HG02938 (cell line): ENCODE measurements at regions not wholly inside any gene's neighbourhood (a gene's known extent, or its start where the extent isn't known, plus 50 kb on each side); places are given as distances from the start of the nearest gene placed in this dataset.

Source experiments
- ATAC-seq: cut with Tn5 transposase; IDR thresholded peaks from one replicate; pipeline ENCODE4 v1.9.1; 2021; ENCODE audit warnings: mild to moderate bottlenecking, moderate library complexity; ENCODE audit not compliant: unreplicated experiment

DNA sequence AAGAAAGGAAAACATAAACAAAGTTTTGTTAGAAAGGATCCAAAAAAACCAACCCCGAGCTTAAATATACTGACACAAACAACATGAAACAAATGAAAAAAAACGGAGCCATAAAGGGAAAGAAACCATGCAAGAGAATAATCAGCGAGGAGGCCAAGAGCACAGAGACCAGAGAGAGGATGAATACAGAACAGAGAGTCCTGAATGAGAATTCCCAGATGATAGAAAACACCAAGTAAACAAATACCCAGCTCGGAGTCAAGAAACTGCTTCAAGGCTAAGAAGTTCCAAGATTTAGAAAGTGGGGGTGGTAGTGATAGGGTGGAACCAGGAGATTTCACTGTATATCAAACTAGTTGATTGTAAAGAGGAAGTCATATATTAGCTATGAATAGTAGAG lies 313.3 kb downstream of the OSR1 start:
- ATAC-seq = no peak

GRCh38 chr2:19043893-19044292 lies 314.5 kb downstream of the OSR1 start:
- ATAC-seq = no peak

- no peak for ATAC-seq
These were observed 316.9 kb downstream of the OSR1 start for GRCh38 chr2:19041434-19042041.

DNA sequence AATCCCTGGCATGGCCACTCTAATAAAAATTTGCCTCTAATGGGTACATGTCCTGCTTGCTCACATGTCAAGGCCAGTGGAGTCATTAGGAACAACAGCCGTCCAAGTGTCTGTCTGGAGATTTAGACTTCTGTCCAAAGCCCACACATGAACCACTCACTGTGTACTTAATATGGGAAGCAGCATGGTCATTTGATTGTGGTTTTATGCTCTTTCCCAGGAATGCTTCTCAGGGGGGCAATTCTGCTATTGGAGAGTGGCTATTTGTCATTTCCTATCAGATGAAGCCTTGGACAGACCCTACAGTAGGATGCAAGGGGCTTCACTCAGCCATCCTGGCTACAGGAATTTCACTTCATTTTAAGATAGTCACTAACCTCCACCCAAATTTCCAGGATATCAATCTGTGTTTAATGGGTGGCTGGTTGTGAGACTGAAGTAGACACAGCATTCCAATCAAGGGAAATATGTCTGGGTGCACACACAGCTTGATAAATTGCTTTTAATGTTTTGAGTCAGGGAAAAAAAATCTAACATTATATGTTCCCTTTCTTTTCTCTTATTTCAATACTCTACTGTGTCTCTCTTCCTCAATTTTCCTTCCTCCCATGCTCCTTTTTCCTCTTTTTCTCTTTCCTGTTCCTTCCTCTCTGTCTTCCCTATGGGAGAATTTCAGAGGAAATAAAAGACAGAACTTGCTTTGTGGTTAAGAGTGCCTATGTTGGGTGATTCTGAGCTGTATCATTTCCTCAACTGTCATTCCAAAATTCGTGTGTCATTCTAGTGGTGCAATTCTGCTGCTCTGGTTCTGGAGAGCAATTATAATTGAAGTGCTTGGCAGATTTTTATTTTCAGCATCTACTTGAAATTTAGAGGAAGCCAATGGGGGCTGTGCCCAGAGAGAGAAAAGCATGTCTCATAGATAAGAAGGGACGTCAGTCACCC lies 320.1 kb downstream of the OSR1 start:
- no peak for ATAC-seq

DNA sequence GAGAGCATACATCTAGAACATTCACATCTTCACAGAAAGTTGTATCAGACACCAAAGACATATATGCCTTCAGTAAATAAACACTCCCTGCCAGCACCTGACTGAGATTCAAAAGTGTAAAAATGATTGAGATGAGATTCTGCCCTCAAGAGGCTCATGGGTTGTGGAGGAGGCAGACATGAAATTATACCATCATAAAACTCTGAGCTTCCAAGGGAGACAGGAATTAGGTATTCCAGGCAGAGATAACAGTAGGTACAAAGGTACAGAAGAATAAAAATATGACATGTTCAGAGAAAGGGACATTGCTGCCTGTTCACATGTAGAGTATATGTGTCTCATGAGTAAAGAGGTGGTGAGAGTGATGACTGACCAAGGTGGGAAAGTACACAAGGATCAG lies 322.3 kb downstream of the OSR1 start:
- no peak for ATAC-seq

DNA sequence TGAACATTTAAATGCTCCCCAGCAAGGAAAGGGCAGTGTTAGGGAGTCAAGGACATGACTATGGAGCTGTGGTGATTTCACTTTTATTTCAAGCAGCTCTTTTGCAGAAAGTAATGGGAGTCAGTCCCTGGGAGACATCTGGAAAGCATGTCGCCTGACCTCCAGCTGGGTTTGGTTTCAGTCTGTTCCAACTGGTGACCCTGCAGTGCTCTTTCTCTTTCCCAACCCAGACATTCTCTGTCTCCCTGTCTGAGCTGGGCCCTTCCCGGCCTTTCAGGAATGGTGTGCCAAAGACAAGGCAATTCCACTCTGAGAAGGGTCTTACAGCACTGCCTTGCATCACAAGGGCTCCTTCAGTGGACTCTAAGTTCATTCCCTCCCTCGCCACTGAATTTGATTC lies 323.2 kb downstream of the OSR1 start:
- no peak for ATAC-seq

- ATAC-seq = no peak
These were observed 325.2 kb downstream of the OSR1 start for GRCh38 chr2:19033240-19033639.

- no peak for ATAC-seq
These were observed 326.8 kb downstream of the OSR1 start for GRCh38 chr2:19031642-19032041.

GRCh38 chr2:19029655-19030054 lies 328.8 kb downstream of the OSR1 start:
- ATAC-seq = no peak

- ATAC-seq = no peak
These were observed 329.6 kb downstream of the OSR1 start for GRCh38 chr2:19028587-19029375.

DNA sequence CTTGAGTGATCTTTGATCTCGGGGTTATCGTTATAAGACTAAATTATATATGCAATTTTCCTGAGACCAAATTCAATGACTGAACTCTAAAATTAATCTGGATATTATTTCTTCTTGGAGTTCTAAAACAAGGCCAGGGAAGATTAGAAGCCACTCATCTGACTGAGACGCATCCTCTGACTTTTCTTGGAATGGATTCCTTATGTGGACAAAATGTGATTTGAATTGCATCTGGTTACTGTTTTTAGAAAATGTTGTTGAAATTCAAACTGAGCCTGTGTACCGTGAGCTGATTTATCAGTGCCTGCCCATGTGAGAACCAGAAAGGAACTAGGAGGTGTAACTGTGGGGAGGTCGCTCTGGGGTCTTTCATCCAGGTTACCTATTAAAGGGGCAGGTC lies 330.8 kb downstream of the OSR1 start:
- ATAC-seq = no peak

DNA sequence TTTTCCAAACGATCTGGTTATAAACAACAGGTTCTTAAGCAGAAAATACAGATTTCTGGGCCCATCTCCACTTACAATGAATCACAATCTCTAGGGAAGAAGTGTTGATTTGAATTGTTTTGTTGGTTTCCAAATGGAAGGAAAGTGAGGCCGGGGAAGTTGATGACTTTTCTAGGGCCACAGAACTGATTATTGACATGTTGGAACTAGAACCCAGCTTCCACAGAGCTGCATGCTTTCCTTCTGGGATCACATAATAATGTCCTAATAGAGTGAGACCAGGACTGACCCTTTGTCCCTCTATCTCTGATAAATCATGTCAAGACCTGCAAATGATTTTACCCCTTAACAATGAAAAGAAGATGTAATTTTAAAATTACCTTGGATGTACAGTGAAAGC lies 332.2 kb downstream of the OSR1 start:
- ATAC-seq = no peak

DNA sequence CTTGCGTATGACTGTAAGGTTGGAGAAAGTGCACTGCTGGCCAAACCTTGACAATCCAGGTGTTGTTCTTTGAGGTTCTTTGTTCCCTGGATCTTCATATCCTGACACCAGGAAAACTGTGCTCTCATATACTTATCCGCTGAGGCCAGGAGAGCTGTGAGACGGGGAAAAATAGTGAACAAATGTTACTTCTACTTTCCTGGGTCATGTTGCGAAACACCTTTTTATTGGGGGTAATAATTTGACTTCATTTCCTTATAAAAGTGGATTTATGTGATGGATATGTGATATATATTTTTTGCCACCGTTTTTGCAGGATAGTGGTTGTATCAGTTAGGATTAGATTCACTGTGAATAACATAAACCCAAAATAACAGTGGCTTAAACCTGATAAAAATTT lies 336.1 kb downstream of the OSR1 start:
- no peak for ATAC-seq

DNA sequence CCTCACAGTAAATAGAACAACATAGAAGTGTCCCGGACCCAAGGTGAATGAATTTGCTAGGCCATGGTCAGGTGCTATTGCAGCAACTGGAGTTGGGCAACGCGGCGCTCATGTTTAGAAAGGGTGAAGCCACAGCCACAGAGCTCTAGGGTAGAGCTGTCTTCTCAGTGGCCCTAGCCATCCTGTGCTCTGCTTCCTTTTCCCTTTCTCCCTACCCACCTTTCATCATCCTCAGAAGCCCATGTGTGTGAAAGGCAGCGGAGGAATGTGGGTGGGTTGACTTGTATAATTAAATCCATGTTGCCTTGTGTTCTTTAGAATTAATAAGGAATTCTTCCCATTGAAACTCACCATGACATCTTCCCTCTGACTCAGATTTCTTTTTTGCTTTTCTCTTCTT lies 336.7 kb downstream of the OSR1 start:
- ATAC-seq = no peak

DNA sequence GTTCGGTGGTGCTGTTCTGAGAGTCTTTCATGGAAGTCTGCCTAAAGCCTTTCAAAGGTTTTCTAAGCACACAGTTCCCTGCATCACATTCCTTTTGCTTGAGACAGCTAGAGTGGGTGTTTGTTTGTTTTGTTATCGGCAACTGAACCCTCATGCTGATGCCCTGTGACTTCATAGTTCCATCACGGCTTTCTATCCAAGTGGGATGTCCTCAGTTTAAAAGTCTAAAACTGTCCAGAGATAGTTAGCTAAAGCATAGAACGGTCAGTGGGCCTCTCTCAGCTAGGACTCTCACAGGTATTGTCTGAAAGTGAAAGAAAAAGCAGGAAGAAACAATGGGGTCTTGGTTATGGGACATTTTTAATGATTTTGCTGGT lies 337.3 kb downstream of the OSR1 start:
- ATAC-seq = no peak

DNA sequence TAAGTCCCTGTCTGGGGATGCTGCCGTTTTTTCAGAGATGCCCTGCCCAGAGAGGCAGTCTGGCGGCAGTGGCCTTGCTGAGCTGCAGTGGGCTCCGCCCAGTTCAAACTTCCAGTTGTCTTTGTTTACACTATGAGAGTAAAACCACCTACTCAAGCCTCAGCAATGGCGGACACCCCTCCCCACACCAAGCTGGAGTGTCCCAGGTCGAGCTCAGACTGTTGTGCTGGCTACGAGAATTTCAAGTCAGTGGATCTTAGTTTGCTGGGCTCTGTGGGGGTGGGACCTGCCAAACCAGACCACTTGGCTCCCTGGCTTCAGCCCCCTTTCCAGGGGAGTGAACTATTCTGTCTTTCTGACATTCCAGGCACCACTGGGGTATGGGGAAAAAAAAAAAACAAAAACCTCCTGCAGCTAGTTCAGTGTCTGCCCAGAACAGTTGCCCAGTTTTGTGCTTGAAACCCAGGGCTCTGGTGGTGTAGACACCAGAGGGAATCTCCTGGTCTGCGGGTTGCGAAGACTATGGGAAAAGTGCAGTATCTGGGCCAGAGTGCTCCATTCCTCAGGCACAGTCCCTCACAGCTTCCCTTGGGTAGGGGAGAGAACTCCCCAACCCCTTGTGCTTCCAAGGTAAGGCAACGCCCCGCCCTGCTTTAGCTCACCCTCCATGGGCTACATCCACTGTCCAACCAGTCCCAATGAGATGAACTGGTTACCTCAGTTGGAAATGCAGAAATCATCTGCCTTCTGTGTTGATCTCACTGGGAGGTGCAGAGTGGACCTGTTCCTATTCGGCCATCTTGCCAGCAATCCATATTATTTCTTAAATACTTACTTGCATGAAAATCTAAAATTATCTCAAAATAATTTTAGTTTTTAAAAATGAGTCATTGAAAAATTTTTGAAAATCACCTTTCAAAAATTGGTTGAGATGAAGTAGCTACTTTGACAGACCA lies 338.0 kb downstream of the OSR1 start:
- ATAC-seq = no peak

DNA sequence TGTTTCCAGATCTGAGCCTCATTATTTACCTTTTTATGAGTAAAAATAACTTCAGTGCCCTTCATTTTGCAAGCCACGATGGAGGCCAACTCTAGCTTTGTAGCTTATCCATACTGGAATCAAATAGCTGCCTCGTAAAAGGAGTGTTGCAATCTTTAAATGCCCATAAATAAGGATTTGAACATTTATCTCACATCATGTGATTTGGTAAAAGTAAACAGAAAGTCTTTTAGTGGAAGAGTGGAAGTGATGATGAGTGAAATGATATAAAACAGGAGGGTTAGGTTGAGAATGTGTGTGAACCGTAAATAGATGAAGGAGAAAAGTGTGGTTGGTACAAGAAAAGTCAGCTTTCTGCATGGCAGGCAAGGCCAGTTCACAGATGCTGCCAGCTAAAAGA lies 348.9 kb downstream of the OSR1 start:
- no peak for ATAC-seq

DNA sequence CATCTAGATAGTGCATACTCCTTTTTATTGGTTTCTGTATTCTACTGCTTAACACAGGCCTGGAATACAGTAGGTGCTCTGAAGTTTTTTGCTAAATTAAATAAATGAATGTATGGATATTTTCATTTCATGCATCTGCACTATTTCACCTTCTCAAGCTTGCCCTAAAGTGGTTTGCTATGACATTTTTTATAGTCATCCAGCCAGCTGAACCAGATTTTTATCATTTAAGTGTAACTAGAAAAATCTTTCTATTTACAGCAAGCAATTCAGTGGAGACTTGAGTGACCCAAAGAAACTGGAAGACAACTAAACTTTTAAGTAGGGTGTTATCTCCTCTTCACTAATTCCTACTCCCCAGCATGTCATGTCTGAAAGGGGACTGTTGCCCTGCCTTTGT lies 354.9 kb downstream of the OSR1 start:
- no peak for ATAC-seq

DNA sequence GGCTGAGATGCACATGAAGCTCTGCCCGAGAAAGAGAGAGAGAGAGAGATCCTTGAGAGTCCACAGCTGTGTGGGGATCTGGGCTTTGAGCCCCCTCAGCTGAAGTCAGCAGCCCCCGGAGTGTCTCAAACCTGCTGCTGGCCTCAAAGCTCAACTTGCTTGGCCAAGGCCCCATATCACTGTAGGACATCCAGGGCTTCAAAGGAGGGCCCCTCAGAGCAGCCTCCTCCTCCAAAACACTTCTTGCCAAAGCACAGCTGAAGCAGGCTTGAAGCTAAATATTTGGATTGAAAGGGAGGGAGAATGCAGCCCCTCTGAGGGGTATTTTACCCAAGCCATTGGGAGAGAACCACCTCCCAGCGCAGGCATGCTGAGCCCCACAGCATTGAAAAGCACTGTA lies 357.6 kb downstream of the OSR1 start:
- ATAC-seq = no peak

- ATAC-seq = no peak
These were observed 359.2 kb downstream of the OSR1 start for GRCh38 chr2:18999198-18999597.

- ATAC-seq = no peak
These were observed 359.9 kb downstream of the OSR1 start for GRCh38 chr2:18998491-18998890.
